Right ventricle myocardium superior (tissue), 1 donor: ENCODE measurements at regions not wholly inside any gene's neighbourhood (a gene's known extent, or its start where the extent isn't known, plus 50 kb on each side); places are given as distances from the start of the nearest gene placed in this dataset.
"Not testable (repeated sequence)": the region's sequence is repeated elsewhere in the genome, so short reads cannot be mapped to it uniquely, and the experiment has no call there.

Experiments used
- ATAC-seq: fragments of 200-7000 bp; cut with Tn5 transposase; one replicate; pipeline ENCODE4 v1.9.1; 2020; ENCODE audit warnings: mild to moderate bottlenecking; ENCODE audit not compliant: poor library complexity
- DNase-seq: peaks from one replicate; pipeline ENCODE4 v3.0.0-alpha.2; 2020
- intact Hi-C: fragments of 100-400 bp; cut with DNase I; formaldehyde crosslinking; loops from one replicate; pipeline ENCODE4 v1.11.2; 2022
- donor health status: DM: no; HTN: yes; CAD: no; lungs with severe emphysema.

GRCh38 chr3:55264919-55265318 lies 222.2 kb downstream of the WNT5A start:
- no peak for ATAC-seq
- intact Hi-C loops = no loop called here
- no peak for DNase-seq

DNA sequence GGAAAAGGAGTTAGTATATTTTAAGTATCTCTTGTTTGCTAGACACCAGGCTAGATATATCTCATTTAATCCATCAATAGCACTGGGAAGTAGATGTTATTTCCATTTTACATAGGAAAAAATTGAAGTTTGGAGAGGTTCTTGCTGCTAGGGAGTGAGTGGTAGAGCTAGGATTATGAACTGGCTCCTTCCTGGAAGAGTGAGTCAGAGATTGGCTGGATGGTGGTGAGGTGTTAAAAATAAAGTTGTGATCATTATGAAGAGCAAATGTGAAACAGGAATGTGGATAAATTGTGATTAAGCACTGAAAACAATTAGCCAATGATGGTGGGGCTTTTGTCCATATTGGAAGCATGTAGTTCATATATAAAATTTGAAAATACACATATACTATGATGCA lies 234.2 kb downstream of the WNT5A start:
- ATAC-seq = no peak
- intact Hi-C loops = no loop called here
- no peak for DNase-seq

- DNase-seq, intact Hi-C loops, ATAC-seq: not testable (repeated sequence)
These were observed 237.9 kb downstream of the WNT5A start for GRCh38 chr3:55249156-55249555.

GRCh38 chr3:55247666-55248065 lies 239.4 kb downstream of the WNT5A start:
- ATAC-seq (no peak), DNase-seq (no peak)
- intact Hi-C loops = no loop called here

- no peak for ATAC-seq
- no peak for DNase-seq
- intact Hi-C loops = no loop called here
These were observed 241.1 kb downstream of the WNT5A start for GRCh38 chr3:55246033-55246432.

- ATAC-seq (no peak), DNase-seq (no peak)
- intact Hi-C loops = no loop called here
These were observed 241.8 kb downstream of the WNT5A start for GRCh38 chr3:55245351-55245750.

- intact Hi-C loops = no loop called here
These were observed 242.9 kb downstream of the WNT5A start for GRCh38 chr3:55244247-55244646.

DNA sequence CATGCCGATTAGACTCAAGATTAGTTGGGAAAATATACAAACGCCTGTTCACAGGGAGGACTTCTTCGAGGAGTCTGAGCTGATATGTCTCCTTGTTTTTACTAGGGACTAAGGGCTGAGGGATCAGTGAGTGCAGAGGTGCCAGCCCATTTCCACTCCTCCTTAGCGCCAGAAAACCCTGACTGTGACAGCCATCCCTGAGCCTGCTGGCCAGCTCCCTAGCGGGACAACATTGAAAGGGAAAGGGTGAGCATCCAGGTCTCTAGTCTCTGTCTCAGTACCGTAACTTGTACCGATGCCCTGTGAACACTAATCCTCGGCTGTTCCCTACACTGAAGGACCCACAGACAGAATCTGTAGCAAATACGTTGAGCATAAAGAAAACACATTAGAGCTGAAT lies 243.4 kb downstream of the WNT5A start:
- DNase-seq (no peak), ATAC-seq (no peak)
- intact Hi-C loops = no loop called here

More at GRCh38 chr3:55244247-55244646, 242.9 kb downstream of the WNT5A start:
- DNase-seq = no peak
- ATAC-seq = no peak

DNA sequence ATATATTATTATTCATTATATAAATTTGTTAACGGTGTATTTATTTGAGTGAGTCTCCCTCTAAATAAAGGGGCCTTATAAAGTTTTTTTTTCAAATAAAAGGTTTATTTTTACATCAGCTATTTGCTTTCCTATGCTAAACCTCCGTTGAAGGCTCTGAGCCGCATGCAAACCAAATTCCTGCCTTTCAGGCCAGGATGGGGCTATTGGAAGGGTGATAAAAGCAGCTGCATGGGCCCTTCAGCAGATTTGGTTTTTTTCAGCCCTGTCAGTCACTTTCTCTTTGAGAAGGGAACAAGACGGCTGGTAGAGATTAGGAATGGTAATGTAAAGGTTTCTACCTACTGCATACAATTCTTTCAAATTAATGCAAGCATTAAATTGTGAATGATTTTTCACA lies 244.2 kb downstream of the WNT5A start:
- ATAC-seq = no peak
- no peak for DNase-seq
- intact Hi-C loops = no loop called here

DNA sequence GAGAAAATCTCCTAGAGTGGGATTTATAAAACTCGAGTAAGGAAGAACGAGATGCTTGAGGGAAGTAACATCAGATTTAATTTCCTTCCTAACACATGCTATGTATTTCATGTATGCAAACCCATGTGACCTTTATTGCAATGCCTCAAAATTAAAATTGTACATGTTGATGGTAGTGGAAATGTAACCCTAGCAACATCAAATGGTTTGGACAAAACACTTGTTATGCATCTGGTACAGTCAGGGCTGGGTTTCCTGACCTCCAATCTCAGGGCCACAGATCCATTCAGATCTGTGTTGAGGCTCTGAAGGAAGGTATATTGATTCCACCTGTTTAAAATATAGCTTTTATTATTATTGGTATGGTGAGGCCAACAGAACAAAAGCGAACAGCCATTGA lies 246.0 kb downstream of the WNT5A start:
- ATAC-seq (no peak), DNase-seq (no peak)
- intact Hi-C loops = no loop called here

DNA sequence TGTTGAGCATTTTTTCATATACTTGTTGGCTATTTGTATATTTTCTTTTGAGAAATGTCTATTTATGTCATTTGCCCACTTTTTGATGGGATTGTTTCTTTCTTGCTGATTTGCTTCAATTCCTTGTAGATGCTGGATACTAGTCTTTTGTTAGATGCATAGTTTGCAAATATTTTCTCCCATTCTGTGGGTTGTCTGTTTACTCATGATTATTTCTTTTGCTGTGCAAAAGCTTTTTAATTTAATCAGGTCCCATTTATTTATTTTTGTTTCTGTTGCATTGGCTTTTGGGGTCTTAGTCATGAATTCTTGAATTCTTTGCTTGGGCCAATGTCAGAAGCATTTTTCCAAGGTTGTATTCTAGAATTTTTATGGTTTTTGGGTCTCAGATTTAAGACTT lies 251.7 kb downstream of the WNT5A start:
- intact Hi-C loops = no loop called here
- no peak for ATAC-seq

DNA sequence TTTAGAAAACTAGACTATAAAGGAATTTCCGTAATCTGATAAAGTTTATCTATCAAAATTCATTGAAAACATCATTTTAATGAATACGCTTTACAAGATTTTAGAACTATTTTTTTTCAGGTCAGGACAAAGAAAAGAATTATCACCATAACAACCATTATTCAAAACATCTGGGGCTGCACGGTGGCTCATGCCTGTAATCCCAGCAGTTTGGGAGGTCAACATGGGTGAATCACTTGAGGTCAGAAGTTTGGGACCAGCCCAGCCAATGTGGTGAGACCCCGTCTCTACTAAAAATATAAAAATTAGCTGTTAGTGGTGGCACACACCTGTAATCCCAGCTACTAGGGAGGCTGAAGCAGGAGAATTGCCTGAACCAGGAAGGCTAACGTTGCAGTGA lies 260.4 kb downstream of the WNT5A start:
- DNase-seq (no peak), ATAC-seq (no peak)
- intact Hi-C loops = no loop called here

More for the DNA sequence above, 251.7 kb downstream of the WNT5A start:
- DNase-seq = no peak

- intact Hi-C loops = no loop called here
- ATAC-seq = no peak
- DNase-seq = no peak
These were observed 268.5 kb downstream of the WNT5A start for GRCh38 chr3:55218577-55218976.

DNA sequence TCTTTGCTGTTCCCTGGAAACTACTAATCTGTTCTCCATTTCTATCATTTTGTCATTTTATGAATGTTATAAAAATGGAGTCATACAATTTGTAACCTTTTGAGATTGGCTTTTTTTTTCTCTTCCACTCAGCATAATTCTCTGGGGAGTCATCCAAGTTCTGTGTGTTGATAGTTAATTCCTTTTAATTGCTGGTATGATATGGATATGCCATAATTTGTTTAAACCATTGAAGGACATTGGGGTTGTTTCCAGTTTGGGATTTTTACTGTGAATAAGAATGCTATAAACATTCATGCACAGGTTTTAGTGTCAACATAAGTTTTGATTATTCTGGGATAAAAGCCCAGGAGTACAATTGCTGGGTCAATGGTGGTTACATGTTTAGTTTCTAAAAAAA lies 279.4 kb downstream of the WNT5A start:
- DNase-seq (no peak), ATAC-seq (no peak)
- intact Hi-C loops = no loop called here

- ATAC-seq = no peak
- no peak for DNase-seq
- intact Hi-C loops = no loop called here
These were observed 278.1 kb upstream of the LRTM1 start for GRCh38 chr3:55205990-55206389.

GRCh38 chr3:55204417-55204816 lies 276.6 kb upstream of the LRTM1 start:
- intact Hi-C loops = no loop called here
- DNase-seq (no peak), ATAC-seq (no peak)

DNA sequence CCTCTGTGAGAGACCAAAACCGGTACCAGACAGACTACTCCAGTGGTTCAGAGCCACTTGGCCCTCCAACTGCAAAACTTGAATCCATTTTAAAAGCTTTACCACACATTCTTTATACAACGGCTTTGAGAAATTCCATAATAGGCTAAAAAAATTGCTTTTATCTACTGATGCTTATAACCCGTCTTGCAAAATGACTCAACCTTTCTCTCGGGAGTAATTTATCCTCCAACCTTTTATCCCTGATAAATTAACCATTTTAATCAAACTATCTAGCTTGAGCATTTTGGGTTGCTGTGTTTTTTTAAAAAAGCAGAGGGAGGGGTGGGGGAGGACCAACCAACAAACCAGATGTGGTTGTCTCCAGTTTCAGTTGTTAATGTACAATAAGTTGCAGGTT lies 275.7 kb upstream of the LRTM1 start:
- intact Hi-C loops = no loop called here
- ATAC-seq (no peak), DNase-seq (no peak)

GRCh38 chr3:55203006-55203405 lies 275.1 kb upstream of the LRTM1 start:
- ATAC-seq (no peak), DNase-seq (no peak)
- intact Hi-C loops = no loop called here

- intact Hi-C loops = no loop called here
- no peak for ATAC-seq
- no peak for DNase-seq
These were observed 274.5 kb upstream of the LRTM1 start for GRCh38 chr3:55202326-55202725.

DNA sequence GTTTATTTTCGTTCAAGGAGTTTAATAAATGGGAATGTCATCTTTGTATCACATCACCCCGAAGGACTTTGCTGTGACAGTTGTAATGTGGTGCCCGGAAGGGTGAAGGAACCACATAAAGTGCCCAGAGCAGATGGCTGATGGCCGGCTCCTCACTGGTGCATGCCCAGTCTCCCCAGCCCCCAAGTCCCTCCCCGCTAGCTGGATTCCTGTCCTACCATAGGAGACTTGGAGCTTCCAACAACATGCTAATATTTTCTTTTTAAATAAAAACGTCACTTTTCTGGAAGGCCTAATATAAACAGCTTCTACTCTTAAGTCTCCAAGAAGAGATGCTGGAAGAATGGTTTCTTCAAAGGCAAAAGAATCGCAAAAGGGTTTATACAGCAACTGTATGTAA lies 273.9 kb upstream of the LRTM1 start:
- ATAC-seq = no peak
- intact Hi-C loops = no loop called here

GRCh38 chr3:55200906-55201305 lies 273.0 kb upstream of the LRTM1 start:
- no peak for ATAC-seq
- intact Hi-C loops = no loop called here
- DNase-seq = no peak

More for the DNA sequence above, 273.9 kb upstream of the LRTM1 start:
- no peak for DNase-seq

GRCh38 chr3:55198554-55198953 lies 270.7 kb upstream of the LRTM1 start:
- intact Hi-C loops = no loop called here
- ATAC-seq (no peak), DNase-seq (no peak)
